ENCODE measurements at regions not wholly inside any gene's neighbourhood (a gene's known extent, or its start where the extent isn't known, plus 50 kb on each side); places are given as distances from the start of the nearest gene placed in this dataset.

- H3K4me3 ChIP-seq (ENCODE audit: low read depth, low read length), result no peak overlapping the region
- no peak for DNase-seq (ENCODE audit: low read depth)
Observed at GRCh38 chrX:148322906-148323305, 177.5 kb upstream of the AFF2 start.

- no peak overlapping the region for H3K4me3 ChIP-seq (ENCODE audit: low read depth, low read length)
- no peak for DNase-seq (ENCODE audit: low read depth)
Observed at GRCh38 chrX:148333989-148334388, 166.4 kb upstream of the AFF2 start.

GRCh38 chrX:148337873-148338272, 162.5 kb upstream of the AFF2 start:
- no peak overlapping the region for H3K4me3 ChIP-seq (ENCODE audit: low read depth, low read length)

GRCh38 chrX:148354916-148355315, 145.5 kb upstream of the AFF2 start:
- H3K4me3 ChIP-seq (ENCODE audit: low read depth, low read length), result no peak overlapping the region
- no peak for DNase-seq (ENCODE audit: low read depth)

More at GRCh38 chrX:148337873-148338272, 162.5 kb upstream of the AFF2 start:
- DNase-seq (ENCODE audit: low read depth), result no peak

- H3K4me3 ChIP-seq (ENCODE audit: low read depth, low read length), result no peak overlapping the region
- no peak for DNase-seq (ENCODE audit: low read depth)
Observed at GRCh38 chrX:148361641-148362040, 138.8 kb upstream of the AFF2 start.

GRCh38 chrX:148363471-148364235, 136.8 kb upstream of the AFF2 start:
- no peak for DNase-seq (ENCODE audit: low read depth)
- no peak overlapping the region for H3K4me3 ChIP-seq (ENCODE audit: low read depth, low read length)

GRCh38 chrX:148365233-148365632, 135.2 kb upstream of the AFF2 start:
- H3K4me3 ChIP-seq (ENCODE audit: low read depth, low read length), result no peak overlapping the region
- DNase-seq (ENCODE audit: low read depth), result peak; percentile 4

GRCh38 chrX:148371291-148371690, 129.1 kb upstream of the AFF2 start:
- H3K4me3 ChIP-seq (ENCODE audit: low read depth, low read length), result no peak overlapping the region
- no peak for DNase-seq (ENCODE audit: low read depth)

- no peak for DNase-seq (ENCODE audit: low read depth)
- H3K4me3 ChIP-seq (ENCODE audit: low read depth, low read length), result no peak overlapping the region
Observed at GRCh38 chrX:148372925-148373324, 127.5 kb upstream of the AFF2 start.

- no peak for DNase-seq (ENCODE audit: low read depth)
- H3K4me3 ChIP-seq (ENCODE audit: low read depth, low read length), result no peak overlapping the region
Observed at GRCh38 chrX:148376342-148376741, 124.1 kb upstream of the AFF2 start.

- DNase-seq (ENCODE audit: low read depth), result no peak
- no peak overlapping the region for H3K4me3 ChIP-seq (ENCODE audit: low read depth, low read length)
Observed at GRCh38 chrX:148380107-148380506, 120.3 kb upstream of the AFF2 start.

- peak; percentile 8 for DNase-seq (ENCODE audit: low read depth)
- H3K4me3 ChIP-seq (ENCODE audit: low read depth, low read length), result no peak overlapping the region
Observed at GRCh38 chrX:148380650-148381561, 119.5 kb upstream of the AFF2 start.

- H3K4me3 ChIP-seq (ENCODE audit: low read depth, low read length), result no peak overlapping the region
- no peak for DNase-seq (ENCODE audit: low read depth)
Observed at GRCh38 chrX:148381603-148382002, 118.8 kb upstream of the AFF2 start.

GRCh38 chrX:148382983-148383382, 117.4 kb upstream of the AFF2 start:
- H3K4me3 ChIP-seq (ENCODE audit: low read depth, low read length), result no peak overlapping the region
- DNase-seq (ENCODE audit: low read depth), result no peak

- no peak for DNase-seq (ENCODE audit: low read depth)
- no peak overlapping the region for H3K4me3 ChIP-seq (ENCODE audit: low read depth, low read length)
Observed at GRCh38 chrX:148385471-148385870, 114.9 kb upstream of the AFF2 start.

- H3K4me3 ChIP-seq (ENCODE audit: low read depth, low read length), result no peak overlapping the region
- no peak for DNase-seq (ENCODE audit: low read depth)
Observed at GRCh38 chrX:148389629-148390028, 110.8 kb upstream of the AFF2 start.

- no peak for DNase-seq (ENCODE audit: low read depth)
- H3K4me3 ChIP-seq (ENCODE audit: low read depth, low read length), result no peak overlapping the region
Observed at GRCh38 chrX:148412006-148412405, 88.4 kb upstream of the AFF2 start.

- H3K4me3 ChIP-seq (ENCODE audit: low read depth, low read length), result no peak overlapping the region
- DNase-seq (ENCODE audit: low read depth), result no peak
Observed at GRCh38 chrX:148416142-148416541, 84.3 kb upstream of the AFF2 start.

GRCh38 chrX:148416931-148417330, 83.5 kb upstream of the AFF2 start:
- no peak overlapping the region for H3K4me3 ChIP-seq (ENCODE audit: low read depth, low read length)
- peak; percentile 65 for DNase-seq (ENCODE audit: low read depth)

- DNase-seq (ENCODE audit: low read depth), result peak; percentile 41
- H3K4me3 ChIP-seq (ENCODE audit: low read depth, low read length), result no peak overlapping the region
Observed at GRCh38 chrX:148417934-148418333, 82.5 kb upstream of the AFF2 start.

GRCh38 chrX:148422526-148422925, 77.9 kb upstream of the AFF2 start:
- no peak overlapping the region for H3K4me3 ChIP-seq (ENCODE audit: low read depth, low read length)
- no peak for DNase-seq (ENCODE audit: low read depth)

All from skeletal muscle cell (primary cell).